ENCODE measurements at regions not wholly inside any gene's neighbourhood (a gene's known extent, or its start where the extent isn't known, plus 50 kb on each side); places are given as distances from the start of the nearest gene placed in this dataset.

DNA sequence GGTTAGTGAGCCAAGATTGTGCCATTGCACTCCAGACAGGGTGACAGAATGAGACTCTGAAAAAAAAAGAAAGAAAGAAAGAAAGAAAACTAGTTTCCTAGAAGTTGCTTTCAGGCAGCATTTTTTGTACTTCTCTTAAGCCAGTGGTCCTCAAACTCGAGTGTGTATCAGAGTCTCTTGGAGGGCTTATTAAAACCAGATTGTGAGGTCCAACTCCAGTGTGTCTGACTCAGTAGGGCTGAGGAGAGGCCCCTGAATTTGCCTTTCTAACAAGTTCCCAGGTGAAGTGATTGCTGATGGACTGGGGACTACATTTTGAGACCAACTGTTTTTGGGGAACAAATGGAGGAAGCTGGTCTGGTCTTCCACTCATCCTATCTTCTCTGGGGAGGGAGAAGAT lies 57.5 kb upstream of the VSTM5 start:
- TF ChIP-seq GATA2 (IDR thresholded peaks at IDR 0.05; ENCODE audit: low read depth, low read length) (no peak), GATA3 (IDR thresholded peaks at IDR 0.05; ENCODE audit: low read depth, low read length) (no peak)

Data from SH-SY5Y (cell line).